OCI-LY1 (cell line): ENCODE measurements at regions not wholly inside any gene's neighbourhood (a gene's known extent, or its start where the extent isn't known, plus 50 kb on each side); places are given as distances from the start of the nearest gene placed in this dataset.

Experiments
- H2AFZ ChIP-seq: fragments of 200-600 bp; sonication (generic), shearing (Covaris generic); 2 replicates; pipeline ENCODE4 v1.6.0; 2014; ENCODE audit warnings: antibody characterized with exemption, mild to moderate bottlenecking, low read length
- H3F3A ChIP-seq: fragments of 200-600 bp; sonication (generic), shearing (Covaris generic); 2 replicates; pipeline ENCODE4 v1.6.0; 2014; ENCODE audit warnings: mild to moderate bottlenecking, antibody characterized with exemption, low read length, moderate library complexity; ENCODE audit not compliant: insufficient read depth
- H3K27ac ChIP-seq: fragments of 200-600 bp; sonication (generic); 2 replicates; pipeline ENCODE4 v1.5.1; 2014; ENCODE audit warnings: low read length, mixed run types, mild to moderate bottlenecking, low read depth; ENCODE audit not compliant: poor library complexity, severe bottlenecking
- H3K27me3 ChIP-seq: fragments of 200-600 bp; sonication (generic); 2 replicates; pipeline ENCODE4 v1.6.0; 2014; ENCODE audit warnings: antibody characterized with exemption, mild to moderate bottlenecking, low read length, moderate library complexity; ENCODE audit not compliant: insufficient read depth
- H3K36me3 ChIP-seq: fragments of 200-600 bp; sonication (generic); 2 replicates; pipeline ENCODE4 v1.6.1; 2014; ENCODE audit warnings: mild to moderate bottlenecking, antibody characterized with exemption, low read length, moderate library complexity, mixed read lengths; ENCODE audit not compliant: insufficient read depth
- H3K4me1 ChIP-seq: fragments of 200-600 bp; sonication (generic); 2 replicates; pipeline ENCODE4 v1.5.1; 2014; ENCODE audit warnings: mild to moderate bottlenecking, low read length, moderate library complexity; ENCODE audit not compliant: insufficient read depth, severe bottlenecking
- H3K4me2 ChIP-seq: fragments of 200-600 bp; sonication (generic), shearing (Covaris generic); 2 replicates; pipeline ENCODE4 v1.6.1; 2014; ENCODE audit warnings: low read length
- H3K4me3 ChIP-seq: fragments of 200-600 bp; sonication (generic); 2 replicates; pipeline ENCODE4 v1.5.1; 2014; ENCODE audit warnings: low read length, low read depth, mild to moderate bottlenecking, mixed read lengths; ENCODE audit not compliant: poor library complexity, severe bottlenecking
- H3K79me2 ChIP-seq: fragments of 200-600 bp; shearing (Covaris generic); 2 replicates; pipeline ENCODE4 v1.6.1; 2016; ENCODE audit warnings: mixed run types, low read length, mixed read lengths; ENCODE audit not compliant: insufficient read depth
- H3K9ac ChIP-seq: fragments of 200-600 bp; sonication (generic), shearing (Covaris generic); 2 replicates; pipeline ENCODE4 v1.6.1; 2014; ENCODE audit warnings: mild to moderate bottlenecking, low read length, mixed read lengths
- H3K9me2 ChIP-seq: fragments of 200-600 bp; sonication (generic), shearing (Covaris generic); 2 replicates; pipeline ENCODE4 v1.6.1; 2014; ENCODE audit warnings: low read depth, mild to moderate bottlenecking, low read length, mixed read lengths
- H3K9me3 ChIP-seq: fragments of 200-600 bp; shearing (Covaris generic); 2 replicates; pipeline ENCODE4 v1.6.1; 2014; ENCODE audit warnings: low read length, mixed read lengths
- H4K20me1 ChIP-seq: fragments of 200-600 bp; sonication (generic), shearing (Covaris generic); 2 replicates; pipeline ENCODE4 v1.6.0; 2016; ENCODE audit warnings: mild to moderate bottlenecking, low read length; ENCODE audit not compliant: insufficient read depth
- CTCF ChIP-seq: fragments of 200-600 bp; sonication (generic), shearing (Covaris generic); IDR thresholded peaks from 2 replicates; pipeline ENCODE4 v1.5.1; 2017; ENCODE audit warnings: mild to moderate bottlenecking, antibody characterized with exemption, low read length, moderate library complexity, mixed read lengths
- EZH2 ChIP-seq: fragments of 200-600 bp; sonication (generic), shearing (Covaris generic); IDR thresholded peaks from 2 replicates; pipeline ENCODE4 v1.8.0; 2017; ENCODE audit warnings: borderline replicate concordance, mixed run types, mild to moderate bottlenecking, antibody characterized with exemption, low read length, moderate library complexity, mixed read lengths

DNA sequence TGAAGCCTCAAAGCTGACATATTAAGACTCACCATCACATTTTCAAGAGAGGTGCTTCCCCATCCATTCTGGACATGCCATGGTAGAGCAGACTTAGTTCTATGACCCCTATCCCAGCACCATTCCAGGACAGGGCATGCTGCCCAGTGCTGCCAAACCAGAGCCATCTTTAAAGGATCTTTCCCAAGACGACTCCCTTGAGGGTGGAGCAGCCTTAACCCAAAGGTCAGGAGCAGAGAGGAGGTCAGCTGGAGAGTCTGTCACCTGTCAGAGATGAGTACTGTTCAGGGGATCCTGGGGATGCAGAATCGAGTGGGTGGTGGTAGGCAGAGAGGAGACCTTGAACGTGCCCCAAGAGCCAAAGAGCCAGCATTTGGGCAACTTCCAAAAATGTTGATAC is 459.8 kb downstream of the STK39 start:
- H3K36me3 ChIP-seq = no peaks in the 10 kb centered on the region
- H2AFZ ChIP-seq = no peak overlapping the region
- H3K4me2 ChIP-seq = no peak overlapping the region
- H4K20me1 ChIP-seq = no peaks in the 10 kb centered on the region
- H3K27me3 ChIP-seq = no peaks in the 10 kb centered on the region
- H3K27ac ChIP-seq = no peak overlapping the region
- H3K79me2 ChIP-seq = no peaks in the 10 kb centered on the region
- no peaks in the 10 kb centered on the region for H3K4me1 ChIP-seq
- no peak overlapping the region for H3K9ac ChIP-seq
- H3K4me3 ChIP-seq = no peak overlapping the region
- no peaks in the 10 kb centered on the region for H3K9me3 ChIP-seq
- H3F3A ChIP-seq = no peaks in the 10 kb centered on the region
- no peaks in the 10 kb centered on the region for H3K9me2 ChIP-seq
- TF ChIP-seq CTCF = no peak
- no peak for TF ChIP-seq EZH2

GRCh38 chr2:167787021-167787420 is 460.4 kb downstream of the STK39 start:
- no peak for TF ChIP-seq EZH2
- no peak for TF ChIP-seq CTCF
- Histone ChIP-seq H2AFZ (no peak overlapping the region), H3K27me3 (no peaks in the 10 kb centered on the region), H3F3A (no peaks in the 10 kb centered on the region), H3K4me1 (no peaks in the 10 kb centered on the region), H3K27ac (no peak overlapping the region), H3K4me2 (no peak overlapping the region), H3K36me3 (no peaks in the 10 kb centered on the region), H3K4me3 (no peak overlapping the region), H3K9me2 (no peaks in the 10 kb centered on the region), H3K9ac (no peak overlapping the region), H3K9me3 (no peaks in the 10 kb centered on the region), H4K20me1 (no peaks in the 10 kb centered on the region), H3K79me2 (no peaks in the 10 kb centered on the region)

GRCh38 chr2:167785606-167786216 is 461.7 kb downstream of the STK39 start:
- H3K27ac ChIP-seq = no peak overlapping the region
- no peak for TF ChIP-seq EZH2
- no peak for TF ChIP-seq CTCF

More at GRCh38 chr2:167785606-167786216, 461.7 kb downstream of the STK39 start:
- Histone ChIP-seq H3K4me2 (no peak overlapping the region), H3K27me3 (no peaks in the 10 kb centered on the region), H3K79me2 (no peaks in the 10 kb centered on the region), H3K9ac (no peak overlapping the region), H3K36me3 (no peaks in the 10 kb centered on the region), H4K20me1 (no peaks in the 10 kb centered on the region), H3K9me3 (no peaks in the 10 kb centered on the region), H2AFZ (no peak overlapping the region), H3K4me1 (no peaks in the 10 kb centered on the region), H3K9me2 (no peaks in the 10 kb centered on the region), H3F3A (no peaks in the 10 kb centered on the region), H3K4me3 (no peak overlapping the region)
